GM23248 (cell line): ENCODE measurements at regions not wholly inside any gene's neighbourhood (a gene's known extent, or its start where the extent isn't known, plus 50 kb on each side); places are given as distances from the start of the nearest gene placed in this dataset.

Experiments
- DNase-seq: peaks from one replicate; pipeline ENCODE4 v3.0.0-alpha.2; 2015
- H2AFZ ChIP-seq: fragments of 200-600 bp; sonication (generic); 2 replicates; pipeline ENCODE4 v1.6.1; 2016; ENCODE audit warnings: antibody characterized with exemption
- H3F3A ChIP-seq: fragments of 200-600 bp; sonication (generic); 2 replicates; pipeline ENCODE4 v1.6.1; 2016; ENCODE audit warnings: mild to moderate bottlenecking, antibody characterized with exemption, mixed run types; ENCODE audit not compliant: insufficient read depth
- H3K27ac ChIP-seq: fragments of 200-600 bp; sonication (generic); 2 replicates; pipeline ENCODE4 v1.5.1; 2016; ENCODE audit warnings: mild to moderate bottlenecking
- H3K27me3 ChIP-seq: fragments of 200-600 bp; sonication (generic); replicated peaks from 2 replicates; pipeline ENCODE4 v1.6.1; 2016; ENCODE audit warnings: mild to moderate bottlenecking; ENCODE audit not compliant: insufficient read depth
- H3K36me3 ChIP-seq: fragments of 200-600 bp; sonication (generic); 2 replicates; pipeline ENCODE4 v1.6.1; 2016; ENCODE audit warnings: low read depth, mild to moderate bottlenecking
- H3K4me1 ChIP-seq: fragments of 200-600 bp; sonication (generic); 2 replicates; pipeline ENCODE4 v1.6.1; 2016; ENCODE audit warnings: mild to moderate bottlenecking; ENCODE audit not compliant: insufficient read depth
- H3K4me2 ChIP-seq: fragments of 200-600 bp; sonication (generic); one replicate; pipeline ENCODE4 v1.6.1; 2016; ENCODE audit warnings: mild to moderate bottlenecking; ENCODE audit not compliant: unreplicated experiment
- H3K4me3 ChIP-seq: fragments of 200-600 bp; sonication (generic); 2 replicates; pipeline ENCODE4 v1.5.1; 2016; ENCODE audit warnings: mild to moderate bottlenecking
- H3K79me2 ChIP-seq: fragments of 200-600 bp; sonication (generic); 2 replicates; pipeline ENCODE4 v1.6.1; 2016; ENCODE audit warnings: mild to moderate bottlenecking; ENCODE audit not compliant: insufficient read depth
- H3K9ac ChIP-seq: fragments of 200-600 bp; sonication (generic); 2 replicates; pipeline ENCODE4 v1.6.1; 2016; ENCODE audit warnings: mild to moderate bottlenecking
- H3K9me2 ChIP-seq: fragments of 200-600 bp; sonication (generic); 2 replicates; pipeline ENCODE4 v1.6.1; 2016; ENCODE audit warnings: mixed run types, mild to moderate bottlenecking, moderate library complexity; ENCODE audit not compliant: insufficient read depth
- H3K9me3 ChIP-seq: fragments of 200-600 bp; sonication (generic); one replicate; pipeline ENCODE4 v1.6.1; 2017; ENCODE audit warnings: low read depth
- H4K20me1 ChIP-seq: fragments of 200-600 bp; sonication (generic); 2 replicates; pipeline ENCODE4 v1.6.0; 2016; ENCODE audit not compliant: insufficient read depth
- EZH2 ChIP-seq: fragments of 200-600 bp; sonication (generic); IDR thresholded peaks from 2 replicates; pipeline ENCODE4 v1.6.1; 2018; ENCODE audit warnings: antibody characterized with exemption, mild to moderate bottlenecking; ENCODE audit not compliant: insufficient read depth, poor library complexity, severe bottlenecking
- EZH2phosphoT487 ChIP-seq: fragments of 200-600 bp; sonication (generic); IDR thresholded peaks from 2 replicates; pipeline ENCODE4 v1.6.1; 2018; ENCODE audit warnings: antibody characterized with exemption, moderate library complexity, mild to moderate bottlenecking, low read depth; ENCODE audit not compliant: insufficient read depth
- WGBS, 2 experiments: methylation state at CpG; one replicate each; pipeline ENCODE4 v1.1.6; 2015 to 2017; ENCODE audit warnings: low lambda C conversion rate in 2 of 2, low coverage in 1 of 2; ENCODE audit errors: missing lambda C conversion rate in 2 of 2; 5-methylcytosine and 5-hydroxymethylcytosine counted together
- in situ Hi-C: fragments of 300-500 bp; cut with MboI; formaldehyde crosslinking; loops from 2 replicates; pipeline ENCODE4 v1.15.0; 2020

- no peaks in the 10 kb centered on the region for H3K36me3 ChIP-seq
- no peak overlapping the region for H3K4me3 ChIP-seq
- H3F3A ChIP-seq = no peaks in the 10 kb centered on the region
- H3K27me3 ChIP-seq = no peaks in the 10 kb centered on the region
- no peaks in the 10 kb centered on the region for H4K20me1 ChIP-seq
- TF ChIP-seq EZH2phosphoT487 (no peak), EZH2 (no peak)
- H3K9me3 ChIP-seq = no peaks in the 10 kb centered on the region
- no peak overlapping the region for H3K9ac ChIP-seq
- H3K4me2 ChIP-seq = no peak overlapping the region
- 22% methylated on average over 3 of the region's 3 CpGs for WGBS, 2 experiments
- DNase-seq = no peak
- H3K4me1 ChIP-seq = no peaks in the 10 kb centered on the region
- H3K79me2 ChIP-seq = no peaks in the 10 kb centered on the region
- no peaks in the 10 kb centered on the region for H3K9me2 ChIP-seq
- in situ Hi-C loops = no loop called here
- H2AFZ ChIP-seq = no peak overlapping the region
- H3K27ac ChIP-seq = no peak overlapping the region
Measured at GRCh38 chr5:103657301-103657700, 94.7 kb upstream of the NUDT12 start.

GRCh38 chr5:103648086-103648485 is 85.5 kb upstream of the NUDT12 start:
- no peaks in the 10 kb centered on the region for H4K20me1 ChIP-seq
- no peak for TF ChIP-seq EZH2phosphoT487
- no peak for TF ChIP-seq EZH2
- H3K9ac ChIP-seq = no peak overlapping the region
- H3K9me3 ChIP-seq = no peaks in the 10 kb centered on the region
- H3K27ac ChIP-seq = no peak overlapping the region
- in situ Hi-C loops = no loop called here
- H3K36me3 ChIP-seq = no peaks in the 10 kb centered on the region
- DNase-seq = no peak
- no peak overlapping the region for H3K4me2 ChIP-seq
- no peaks in the 10 kb centered on the region for H3K4me1 ChIP-seq
- H2AFZ ChIP-seq = no peak overlapping the region
- WGBS, 2 experiments = 19 to 20% methylated on average over 2 of the region's 2 CpGs
- no peak overlapping the region for H3K4me3 ChIP-seq
- no peaks in the 10 kb centered on the region for H3F3A ChIP-seq
- H3K79me2 ChIP-seq = no peaks in the 10 kb centered on the region
- H3K9me2 ChIP-seq = no peaks in the 10 kb centered on the region
- H3K27me3 ChIP-seq = no peaks in the 10 kb centered on the region

GRCh38 chr5:103646698-103647614 is 84.4 kb upstream of the NUDT12 start:
- in situ Hi-C loops = no loop called here
- no peak overlapping the region for H3K4me3 ChIP-seq
- H3K4me2 ChIP-seq = no peak overlapping the region
- no peak for DNase-seq
- H3K79me2 ChIP-seq = no peaks in the 10 kb centered on the region
- H3F3A ChIP-seq = no peaks in the 10 kb centered on the region
- no peak overlapping the region for H3K9ac ChIP-seq
- no peaks in the 10 kb centered on the region for H3K36me3 ChIP-seq
- 34 to 35% methylated on average over 6 of the region's 6 CpGs for WGBS, 2 experiments
- H3K4me1 ChIP-seq = no peaks in the 10 kb centered on the region
- no peak overlapping the region for H2AFZ ChIP-seq
- TF ChIP-seq EZH2 = no peak
- no peak for TF ChIP-seq EZH2phosphoT487
- no peaks in the 10 kb centered on the region for H3K9me3 ChIP-seq
- H4K20me1 ChIP-seq = no peaks in the 10 kb centered on the region
- H3K27me3 ChIP-seq = no peaks in the 10 kb centered on the region
- no peaks in the 10 kb centered on the region for H3K9me2 ChIP-seq
- H3K27ac ChIP-seq = no peak overlapping the region

- in situ Hi-C loops = no loop called here
- Histone ChIP-seq H3F3A (no peaks in the 10 kb centered on the region), H3K4me3 (no peak overlapping the region), H3K79me2 (no peaks in the 10 kb centered on the region), H3K36me3 (no peaks in the 10 kb centered on the region), H3K9me3 (no peaks in the 10 kb centered on the region), H3K27ac (no peak overlapping the region), H3K4me2 (no peak overlapping the region), H3K27me3 (no peaks in the 10 kb centered on the region), H4K20me1 (no peaks in the 10 kb centered on the region), H2AFZ (no peak overlapping the region), H3K9ac (no peak overlapping the region), H3K4me1 (no peaks in the 10 kb centered on the region), H3K9me2 (no peaks in the 10 kb centered on the region)
- 25 to 32% methylated on average over 1 of the region's 1 CpG for WGBS, 2 experiments
- no peak for TF ChIP-seq EZH2
- TF ChIP-seq EZH2phosphoT487 = no peak
- no peak for DNase-seq
Measured at GRCh38 chr5:103645816-103646215, 83.2 kb upstream of the NUDT12 start.
